Colon (tissue), 2 donors: ENCODE measurements at regions not wholly inside any gene's neighbourhood (a gene's known extent, or its start where the extent isn't known, plus 50 kb on each side); places are given as distances from the start of the nearest gene placed in this dataset.
"Not testable (repeated sequence)": the region's sequence is repeated elsewhere in the genome, so short reads cannot be mapped to it uniquely, and the experiment has no call there.

ENCODE experiments used
- FAIRE-seq: peaks from 2 replicates; lab custom pipeline; 2012; peaks lifted over from hg19 to GRCh38; lab: Jason Lieb, UNC
- donor health status: control.
- donor health status: control.

DNA sequence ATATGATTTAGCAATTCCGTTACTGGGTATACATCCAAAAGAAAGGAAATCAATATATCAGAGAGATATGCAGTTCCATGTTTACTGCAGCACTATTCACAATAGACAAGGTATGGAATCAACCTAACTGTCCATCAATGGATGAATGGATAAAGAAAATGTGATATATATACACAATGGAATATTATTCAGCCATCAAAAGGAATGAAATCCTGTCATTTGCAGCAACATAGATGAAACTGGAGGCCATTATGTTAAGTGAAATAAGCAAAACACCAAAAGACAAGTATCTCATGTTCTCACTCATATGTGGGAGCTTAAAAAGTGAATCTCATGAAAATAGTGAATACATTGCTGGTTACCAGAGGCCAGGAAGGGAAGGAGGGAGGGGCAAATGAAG, 390.8 kb downstream of the ZFHX3 start:
- no peak for FAIRE-seq

DNA sequence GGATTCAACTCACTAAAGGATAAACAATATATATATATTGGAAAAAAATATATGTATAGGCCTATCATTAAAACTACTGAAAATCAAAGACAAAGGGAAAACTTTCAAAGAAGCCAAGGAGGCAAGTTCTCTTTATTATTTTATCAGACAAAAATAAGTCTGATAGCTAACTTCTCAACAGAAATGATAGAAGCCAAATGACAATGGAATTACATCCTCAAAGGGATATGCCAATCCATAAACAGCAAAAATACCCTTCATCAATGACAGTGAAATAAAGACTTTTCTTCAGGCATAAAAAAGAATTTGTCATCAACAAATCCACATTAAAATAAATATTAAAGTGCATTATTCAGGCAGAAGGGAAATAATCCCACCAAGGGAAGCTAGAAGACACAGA, 393.4 kb downstream of the ZFHX3 start:
- no peak for FAIRE-seq

DNA sequence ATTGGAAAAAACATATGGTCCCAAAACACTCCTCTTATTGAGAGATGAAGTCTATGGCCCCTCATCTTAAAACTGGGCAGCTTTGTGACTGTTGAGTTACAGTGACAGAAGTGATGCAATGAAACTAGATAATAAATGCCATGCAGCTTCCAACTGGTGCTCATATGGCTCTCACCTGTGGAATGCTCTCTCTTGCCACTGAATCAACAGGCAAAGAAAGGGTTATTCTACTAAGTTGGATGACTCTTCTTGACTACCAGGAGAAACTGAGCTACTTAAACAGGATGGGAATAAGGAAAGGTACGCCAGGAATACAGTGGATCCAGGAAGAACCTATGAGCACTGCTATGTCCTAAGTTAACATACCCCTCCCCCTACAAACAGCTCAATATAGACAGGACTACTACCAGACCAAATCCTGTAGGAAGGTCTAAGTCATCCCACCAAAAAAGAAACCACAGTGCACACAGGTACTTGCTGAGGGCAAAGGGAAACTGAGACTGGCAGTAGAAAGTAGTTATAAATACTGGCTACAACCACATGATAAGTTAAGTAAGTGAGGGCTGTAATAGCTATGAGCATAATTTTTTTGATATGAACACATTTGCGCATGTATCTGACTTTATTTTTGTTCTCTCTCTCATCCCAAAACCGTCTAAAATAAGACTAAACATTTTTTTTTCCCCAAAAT, 398.5 kb downstream of the ZFHX3 start:
- no peak for FAIRE-seq

DNA sequence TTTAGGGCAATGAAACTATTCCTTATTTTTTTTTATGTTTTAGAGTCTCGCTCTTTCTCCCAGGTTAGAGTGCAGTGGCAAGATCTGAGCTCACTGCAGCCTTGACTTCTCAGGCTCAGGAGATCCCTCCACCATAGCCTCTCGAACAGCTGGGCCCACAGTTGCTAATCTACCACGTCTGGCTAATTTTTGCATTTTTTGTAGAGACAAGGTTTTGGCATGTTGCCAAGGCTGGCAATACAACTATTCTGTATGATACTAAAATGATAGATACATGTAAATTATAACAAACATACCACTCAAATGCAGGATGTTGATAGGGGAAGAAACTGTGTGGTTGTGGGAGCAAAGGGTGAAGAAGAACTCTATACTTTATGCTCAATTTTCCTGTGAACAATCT, 401.3 kb downstream of the ZFHX3 start:
- FAIRE-seq: no peak

DNA sequence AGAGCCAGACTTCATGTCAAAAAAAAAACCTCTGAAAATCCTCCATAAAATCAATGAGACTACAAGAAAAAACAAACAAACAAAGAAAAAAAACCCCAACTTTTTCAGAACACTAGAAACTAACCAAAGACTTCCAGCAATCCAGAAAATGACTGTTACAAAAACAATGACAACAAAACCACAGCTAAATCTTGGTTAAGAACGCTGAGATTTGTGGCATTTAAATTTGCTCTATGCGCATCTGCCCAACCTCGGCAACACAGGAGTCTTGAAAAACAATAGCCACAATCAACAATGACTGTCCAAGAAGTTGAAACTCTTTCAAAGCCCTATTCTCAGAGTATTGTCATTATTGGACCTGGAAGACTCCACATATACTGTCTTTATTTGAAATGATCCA, 402.4 kb downstream of the ZFHX3 start:
- no peak for FAIRE-seq

DNA sequence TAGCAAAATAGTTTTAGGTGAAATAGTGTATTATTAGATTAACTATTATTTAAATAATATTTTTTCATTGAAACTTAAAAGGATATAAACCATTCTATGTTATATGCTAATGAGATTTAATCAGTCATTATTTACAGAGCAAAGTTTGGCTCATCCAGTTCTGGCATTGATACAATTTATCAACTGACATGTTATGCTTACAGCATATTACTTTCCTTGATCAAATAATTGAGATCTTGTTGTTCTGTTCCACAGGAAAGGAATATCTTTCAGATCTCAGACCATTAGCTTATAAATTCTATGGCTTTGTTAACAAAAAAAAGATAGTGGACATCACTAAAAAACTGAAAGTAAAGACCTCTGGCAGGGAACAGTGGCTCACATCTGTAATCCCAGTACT, 403.0 kb downstream of the ZFHX3 start:
- FAIRE-seq: no peak

DNA sequence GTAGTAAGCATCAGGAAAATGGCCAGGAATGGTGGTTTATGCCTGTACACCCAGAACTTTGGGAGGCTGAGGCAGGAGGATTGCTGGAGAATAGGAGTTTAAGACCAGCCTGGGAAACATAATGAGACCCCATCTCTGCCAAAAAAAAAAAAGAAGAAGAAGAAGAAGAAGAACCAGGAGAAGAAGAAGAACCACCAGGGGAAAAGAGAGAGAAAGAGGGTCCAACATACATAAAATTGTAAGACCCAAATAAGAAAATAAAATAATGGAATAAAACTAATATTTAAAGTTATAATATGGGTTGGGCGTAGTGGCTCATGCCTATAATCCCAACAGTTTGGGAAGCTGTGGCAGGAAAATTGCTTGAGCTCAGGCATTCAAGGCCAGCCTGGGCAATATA, 408.4 kb downstream of the ZFHX3 start:
- FAIRE-seq: no peak

DNA sequence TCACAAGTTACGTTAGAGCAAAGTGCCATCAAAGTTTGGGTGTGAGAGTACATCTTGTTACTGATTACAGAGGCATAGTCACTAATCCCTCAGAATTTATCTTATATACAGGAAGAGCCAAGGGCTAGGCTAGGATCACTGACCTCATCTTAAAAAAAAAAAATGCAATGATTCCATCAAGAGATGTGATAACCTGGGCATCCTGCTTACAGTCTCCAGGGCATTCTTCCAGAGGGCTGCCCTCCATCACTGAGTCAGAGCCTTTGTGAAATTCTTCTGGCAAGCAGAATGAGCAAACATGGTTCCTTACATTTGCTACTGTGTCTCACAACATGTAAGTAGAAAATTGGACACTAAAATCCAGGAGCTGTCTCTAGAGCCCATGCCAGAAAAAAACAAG, 410.6 kb downstream of the ZFHX3 start:
- FAIRE-seq: no peak

DNA sequence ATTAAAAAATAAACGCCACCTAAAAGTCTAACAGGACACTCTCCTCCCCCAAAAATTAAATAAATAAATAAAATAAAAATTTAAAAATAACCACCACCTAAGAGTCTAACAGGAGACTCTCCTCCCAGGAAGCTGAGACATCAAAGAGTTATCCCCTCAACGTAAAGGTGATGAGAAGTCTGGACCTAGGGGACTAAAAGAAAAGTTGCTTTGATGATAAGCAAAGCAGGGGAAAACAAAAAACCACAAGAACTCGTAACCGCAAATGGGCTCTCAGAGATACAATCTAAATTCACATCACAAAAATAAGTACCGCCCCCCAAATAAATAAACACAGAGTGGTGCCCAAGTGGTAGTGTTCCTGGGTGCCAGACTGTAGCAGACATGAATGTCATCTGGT, 412.2 kb downstream of the ZFHX3 start:
- no peak for FAIRE-seq

DNA sequence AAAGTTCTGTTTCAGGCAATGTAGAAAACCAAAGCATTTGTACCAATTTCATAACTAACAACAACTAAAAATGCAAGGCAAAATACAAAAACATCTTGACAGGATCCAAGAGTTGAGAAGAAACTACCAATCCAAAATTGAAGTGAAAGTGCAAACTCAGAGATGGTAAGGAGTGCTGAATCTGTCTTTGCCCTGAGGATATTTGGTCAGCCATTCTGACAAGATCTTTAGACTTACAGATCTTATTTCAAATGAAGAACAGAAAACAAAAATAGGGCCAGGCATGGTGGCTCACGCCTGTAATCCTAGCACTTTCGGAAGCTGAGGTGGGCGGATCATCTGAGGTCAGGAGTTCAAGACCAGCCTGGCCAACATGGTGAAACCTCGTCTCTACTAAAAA, 412.8 kb downstream of the ZFHX3 start:
- no peak for FAIRE-seq

DNA sequence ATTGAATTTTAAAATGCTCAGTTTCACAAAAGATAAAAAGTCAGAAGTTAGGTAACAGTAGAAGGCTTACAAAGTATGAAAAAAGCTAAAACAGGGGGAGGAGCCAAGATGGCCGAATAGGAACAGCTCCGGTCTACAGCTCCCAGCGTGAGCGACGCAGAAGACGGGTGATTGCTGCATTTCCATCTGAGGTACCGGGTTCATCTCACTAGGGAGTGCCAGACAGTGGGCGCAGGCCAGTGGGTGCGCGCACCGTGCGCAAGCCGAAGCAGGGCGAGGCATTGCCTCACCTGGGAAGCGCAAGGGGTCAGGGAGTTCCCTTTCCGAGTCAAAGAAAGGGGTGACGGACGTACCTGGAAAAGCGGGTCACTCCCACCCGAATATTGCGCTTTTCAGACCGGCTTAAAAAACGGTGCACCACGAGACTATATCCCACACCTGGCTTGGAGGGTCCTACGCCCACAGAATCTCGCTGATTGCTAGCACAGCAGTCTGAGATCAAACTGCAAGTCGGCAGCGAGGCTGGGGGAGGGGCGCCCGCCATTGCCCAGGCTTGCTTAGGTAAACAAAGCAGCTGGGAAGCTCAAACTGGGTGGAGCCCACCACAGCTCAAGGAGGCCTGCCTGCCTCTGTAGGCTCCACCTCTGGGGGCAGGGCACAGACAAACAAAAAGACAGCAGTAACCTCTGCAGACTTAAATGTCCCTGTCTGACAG, 420.6 kb downstream of the ZFHX3 start:
- not testable (repeated sequence) for FAIRE-seq

DNA sequence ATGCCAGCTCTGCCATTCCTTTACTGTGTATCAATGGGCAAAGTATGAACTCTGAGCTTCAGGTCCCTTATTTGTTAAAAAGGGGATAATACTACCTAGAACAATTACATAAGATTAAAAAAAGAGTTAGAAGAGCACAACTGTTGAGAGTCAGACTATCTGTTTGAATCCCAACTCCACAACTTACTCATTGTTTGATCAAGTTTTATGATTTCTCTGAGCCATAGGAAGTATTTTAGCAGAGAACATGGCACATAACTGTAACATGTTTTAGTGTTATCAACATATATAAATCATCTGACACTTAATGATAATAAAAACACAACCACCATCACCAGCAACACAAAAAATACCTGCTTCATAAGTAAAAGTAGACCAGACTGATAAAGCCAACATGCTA, 421.3 kb downstream of the ZFHX3 start:
- no peak for FAIRE-seq

DNA sequence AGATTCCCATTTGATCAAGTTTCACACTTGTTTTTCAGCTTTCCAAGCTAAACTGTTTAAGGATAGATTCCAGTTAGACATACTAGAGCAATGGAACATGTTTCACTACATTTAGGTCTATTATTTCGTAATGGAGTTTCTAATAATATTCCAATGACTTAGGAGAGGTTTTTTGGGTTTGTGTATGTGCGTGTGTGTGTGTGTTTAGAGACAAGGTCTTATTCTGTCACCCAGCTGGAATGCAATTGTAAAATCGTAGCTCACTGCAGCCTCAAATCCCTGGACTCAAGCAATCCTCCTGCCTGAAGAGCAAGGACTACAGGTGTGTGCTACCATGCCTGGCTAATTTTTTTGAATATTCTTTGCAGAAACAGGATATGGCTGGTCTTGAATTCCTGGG, 426.3 kb downstream of the ZFHX3 start:
- no peak for FAIRE-seq

DNA sequence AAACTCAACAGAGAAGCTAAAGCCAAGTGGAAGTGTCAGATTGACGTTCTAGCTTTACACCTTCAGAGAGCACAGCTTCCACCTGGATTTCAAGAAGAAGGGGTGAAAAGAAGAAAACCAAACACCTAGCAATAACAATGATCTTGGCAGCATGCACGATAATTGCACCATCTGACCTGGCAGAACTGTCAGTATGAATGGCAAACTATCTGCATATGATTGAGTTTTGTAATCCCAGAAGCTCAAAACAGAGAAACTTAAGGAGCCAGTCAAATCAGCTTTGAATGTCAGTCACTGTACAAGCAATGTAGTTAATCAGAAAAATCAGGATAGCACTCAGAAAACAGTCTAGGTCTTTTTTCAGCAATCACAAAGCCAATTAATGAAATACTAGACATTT, 427.1 kb downstream of the ZFHX3 start:
- no peak for FAIRE-seq

DNA sequence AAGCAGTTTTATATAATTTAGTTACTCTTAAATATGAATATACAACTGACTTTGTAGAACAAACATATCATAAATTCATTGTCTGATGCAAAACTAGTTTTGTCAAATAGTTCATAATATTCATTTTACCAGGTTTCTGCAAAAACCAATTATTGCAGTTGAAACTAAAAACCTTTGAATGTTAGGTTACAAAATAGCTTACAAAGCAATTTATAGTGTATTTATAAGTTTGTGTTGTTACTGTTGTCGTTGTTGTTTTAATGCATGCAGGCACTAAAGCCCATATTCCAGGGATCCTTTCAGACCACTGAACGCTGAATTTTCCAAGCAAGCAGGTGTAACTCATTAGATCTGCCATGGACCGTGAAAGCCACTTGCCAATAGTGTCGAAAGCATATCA, 427.6 kb downstream of the ZFHX3 start:
- FAIRE-seq: no peak

DNA sequence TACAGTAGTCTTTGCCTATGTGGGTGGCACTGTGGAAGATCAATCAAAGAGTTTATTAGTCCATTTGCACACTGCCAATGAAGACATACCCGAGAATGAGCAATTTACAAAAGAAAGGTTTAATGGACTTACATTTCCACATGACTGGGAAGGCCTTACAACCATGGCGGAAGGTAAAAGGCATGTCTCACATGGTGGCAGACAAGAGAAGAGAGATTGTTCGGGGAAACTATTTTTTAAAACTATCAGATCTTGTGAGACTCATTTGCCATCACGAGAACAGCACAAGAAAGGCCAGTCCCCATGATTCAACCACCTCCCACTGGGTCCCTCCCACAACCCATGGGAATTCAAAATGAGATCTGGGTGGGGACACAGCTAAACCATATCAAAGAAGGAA, 432.1 kb downstream of the ZFHX3 start:
- FAIRE-seq: no peak

DNA sequence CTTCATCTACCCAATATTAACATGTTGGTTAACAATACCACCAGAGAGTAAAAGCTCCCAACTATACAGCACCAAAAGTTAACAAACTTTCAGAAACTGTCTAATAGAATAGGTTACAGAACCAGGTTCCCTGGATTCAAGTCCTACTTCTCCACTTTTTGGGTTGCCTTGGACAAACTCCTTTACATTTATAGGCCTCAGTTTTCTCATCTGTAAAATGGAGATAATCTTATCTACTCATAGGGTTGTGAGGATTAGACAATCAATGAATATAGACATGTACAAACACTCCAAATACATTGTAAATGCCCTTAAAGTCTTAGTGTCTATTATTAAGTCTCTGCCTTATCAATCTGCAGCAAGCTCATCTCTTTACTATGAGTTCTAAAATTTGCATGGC, 435.2 kb downstream of the ZFHX3 start:
- no peak for FAIRE-seq

DNA sequence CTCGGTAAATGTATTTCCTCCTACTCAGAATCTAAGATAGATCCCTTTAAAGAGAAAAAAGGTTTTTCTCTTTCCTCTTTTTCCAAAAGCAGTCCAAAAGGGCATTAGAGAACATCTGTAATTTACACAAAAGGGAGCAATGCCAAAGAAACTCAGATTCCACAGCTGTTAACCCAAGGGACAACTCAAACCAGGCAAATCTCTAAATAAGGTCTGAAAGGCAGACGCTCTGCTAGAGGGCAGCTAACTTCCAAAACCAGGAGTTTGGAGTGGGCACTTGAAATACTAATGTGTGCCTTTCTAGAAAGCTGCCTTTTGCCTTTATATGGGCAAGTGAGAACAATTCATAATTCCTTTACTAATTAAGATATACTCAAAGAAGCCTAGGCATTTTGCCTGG, 435.7 kb downstream of the ZFHX3 start:
- FAIRE-seq: no peak

DNA sequence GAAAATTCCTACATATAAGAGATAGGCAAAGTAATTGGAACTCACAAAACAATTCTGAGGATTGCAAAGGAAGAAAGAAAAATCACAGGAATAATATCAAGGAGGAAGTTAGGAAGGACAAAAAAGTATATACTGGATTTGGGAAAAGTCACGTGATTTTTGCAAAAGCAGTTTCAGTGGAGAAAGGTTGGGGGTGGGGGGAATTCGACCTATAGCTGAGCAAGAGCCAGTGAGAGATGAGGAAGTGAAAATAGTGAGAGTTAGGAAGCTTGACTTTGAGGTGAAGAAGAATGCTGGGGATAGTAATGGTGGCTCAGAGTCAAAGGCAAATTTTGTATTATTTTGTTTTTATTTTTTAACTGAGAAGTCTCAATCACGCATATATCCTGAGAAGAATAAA, 438.0 kb upstream of the PMFBP1 start:
- FAIRE-seq: no peak

DNA sequence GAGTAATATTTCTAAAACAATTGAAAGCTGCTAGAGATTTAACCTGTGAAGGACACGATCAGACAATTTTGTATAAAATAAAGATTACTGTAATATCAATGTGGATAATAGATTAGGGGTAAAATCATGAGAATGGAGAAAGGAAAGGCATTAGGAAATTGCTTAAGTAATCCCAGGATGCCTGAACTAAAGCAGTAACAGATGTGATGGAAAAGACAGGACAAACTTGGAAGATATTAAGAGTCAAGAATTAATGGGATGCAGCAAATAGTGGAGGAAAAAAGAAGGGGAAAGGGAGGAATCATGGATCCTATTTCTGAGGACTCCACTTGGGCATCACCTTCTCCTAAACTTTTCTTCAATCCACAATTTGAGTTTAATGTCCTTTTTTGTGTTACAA, 437.1 kb upstream of the PMFBP1 start:
- FAIRE-seq: no peak

DNA sequence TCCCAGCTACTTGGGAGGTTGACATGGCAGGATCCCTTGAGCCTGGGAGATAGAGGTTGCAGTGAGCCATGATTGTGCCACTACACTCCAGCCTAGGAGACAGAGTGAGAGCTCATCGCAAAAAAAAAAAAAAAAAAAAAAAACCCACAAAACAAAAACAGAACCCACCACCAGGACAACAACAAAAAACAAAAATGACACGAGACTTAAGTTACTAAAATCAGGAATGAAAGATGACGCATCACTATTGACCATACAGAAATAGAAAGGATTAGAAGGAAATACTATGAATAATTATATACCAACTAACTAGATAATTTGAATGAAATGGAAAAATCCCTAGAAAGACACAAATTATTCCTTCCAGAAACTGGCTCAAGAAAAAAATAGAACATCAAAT, 432.4 kb upstream of the PMFBP1 start:
- FAIRE-seq: no peak

DNA sequence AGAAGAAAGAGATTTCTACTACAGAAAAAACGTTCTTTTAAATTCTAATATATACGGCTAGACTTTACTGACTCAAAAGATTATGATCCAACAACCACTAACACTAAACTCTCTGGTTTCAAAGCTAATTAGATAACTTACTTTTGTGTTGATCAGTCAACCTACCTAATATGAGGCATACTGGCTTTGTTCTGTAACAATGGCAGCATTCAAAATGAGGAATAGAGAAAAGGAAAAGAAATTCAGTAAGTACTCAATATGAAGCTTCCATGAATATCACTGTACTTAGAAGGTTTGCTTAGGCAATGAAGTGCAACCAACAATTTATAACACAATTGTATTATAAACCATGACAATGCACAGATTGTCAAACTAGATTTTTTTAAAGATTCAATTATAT, 430.5 kb upstream of the PMFBP1 start:
- no peak for FAIRE-seq

DNA sequence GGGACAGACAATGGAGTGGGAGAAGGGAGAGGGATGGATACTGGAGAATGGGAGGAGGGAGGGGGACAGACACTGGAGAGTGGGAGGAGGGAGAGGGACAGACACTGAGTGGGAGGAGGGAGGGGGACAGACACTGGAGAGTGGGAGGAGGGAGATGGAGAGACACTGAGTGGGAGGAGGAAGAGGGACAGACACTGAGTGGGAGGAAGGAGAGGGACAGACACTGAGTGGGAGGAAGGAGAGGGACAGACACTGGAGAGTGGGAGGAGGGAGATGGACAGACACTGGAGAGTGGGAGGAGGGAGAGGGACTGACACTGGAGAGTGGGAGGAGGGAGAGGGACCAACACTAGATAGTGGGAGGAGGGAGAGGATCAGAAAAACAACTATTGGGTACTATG, 426.7 kb upstream of the PMFBP1 start:
- no peak for FAIRE-seq

DNA sequence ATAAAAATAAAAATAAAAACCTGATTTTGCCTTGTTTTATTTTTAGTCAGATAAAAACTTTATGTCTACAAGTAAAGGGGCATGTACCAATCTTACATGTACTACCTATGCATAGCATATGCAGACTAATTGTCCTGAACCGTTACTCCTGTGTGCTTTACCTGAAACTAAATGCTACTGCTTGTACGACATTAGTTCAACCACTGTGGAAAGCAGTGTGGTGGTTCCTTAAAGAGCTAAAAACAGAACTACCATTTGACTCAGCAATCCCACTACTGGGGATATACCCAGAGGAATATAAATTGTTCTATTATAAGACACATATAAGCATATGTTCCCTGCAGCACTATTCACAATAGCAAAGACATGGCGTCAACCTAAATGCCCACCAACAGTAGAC, 426.0 kb upstream of the PMFBP1 start:
- no peak for FAIRE-seq
